Suprapubic skin (tissue), 3 donors: ENCODE measurements at regions not wholly inside any gene's neighbourhood (a gene's known extent, or its start where the extent isn't known, plus 50 kb on each side); places are given as distances from the start of the nearest gene placed in this dataset.

ENCODE experiments used
- CTCF ChIP-seq, 2 donors: fragments of 200-600 bp in 1 of 2; fragments of 450-650 bp in 1 of 2; sonication (generic) in 1 of 2; IDR thresholded peaks; one replicate each; pipeline ENCODE4 v1.5.1; 2016 to 2019; ENCODE audit warnings: antibody characterized with exemption in 2 of 2, mild to moderate bottlenecking in 1 of 2, moderate library complexity in 1 of 2
- EP300 ChIP-seq: sonication (generic); formaldehyde crosslinking; IDR thresholded peaks from one replicate; pipeline ENCODE4 v1.6.1; 2017; ENCODE audit warnings: antibody characterized with exemption
- POLR2A ChIP-seq, 2 donors: fragments of 450-650 bp; IDR thresholded peaks; one replicate each; pipeline ENCODE4 v1.6.1; 2017; ENCODE audit warnings: antibody characterized with exemption in 2 of 2, mild to moderate bottlenecking in 2 of 2, moderate library complexity in 2 of 2

GRCh38 chr3:101138817-101139216, 145.6 kb upstream of the ABI3BP start:
- TF ChIP-seq CTCF (IDR thresholded peaks at IDR 0.05) (no peak), POLR2A (IDR thresholded peaks at IDR 0.05) (no peak), EP300 (no peak)
